Ishikawa (cell line): ENCODE measurements at regions not wholly inside any gene's neighbourhood (a gene's known extent, or its start where the extent isn't known, plus 50 kb on each side); places are given as distances from the start of the nearest gene placed in this dataset.

Experiments used
- EGR1 ChIP-seq: IDR thresholded peaks from 2 replicates; pipeline ENCODE4 v1.6.1; 2012
- EP300 ChIP-seq: IDR thresholded peaks from 2 replicates; pipeline ENCODE4 v1.6.1; 2012; ENCODE audit warnings: borderline replicate concordance
- MAX ChIP-seq: IDR thresholded peaks from 2 replicates; pipeline ENCODE4 v1.6.1; 2012
- RAD21 ChIP-seq: IDR thresholded peaks from 2 replicates; pipeline ENCODE4 v1.6.1; 2012; ENCODE audit warnings: low read depth
- TEAD4 ChIP-seq: IDR thresholded peaks from 2 replicates; pipeline ENCODE4 v1.6.1; 2012
- YY1 ChIP-seq: IDR thresholded peaks from 2 replicates; pipeline ENCODE4 v1.6.1; 2012; ENCODE audit warnings: low read depth
- ZBTB7A ChIP-seq: IDR thresholded peaks from 2 replicates; pipeline ENCODE4 v1.6.1; 2012; ENCODE audit warnings: low read depth

DNA sequence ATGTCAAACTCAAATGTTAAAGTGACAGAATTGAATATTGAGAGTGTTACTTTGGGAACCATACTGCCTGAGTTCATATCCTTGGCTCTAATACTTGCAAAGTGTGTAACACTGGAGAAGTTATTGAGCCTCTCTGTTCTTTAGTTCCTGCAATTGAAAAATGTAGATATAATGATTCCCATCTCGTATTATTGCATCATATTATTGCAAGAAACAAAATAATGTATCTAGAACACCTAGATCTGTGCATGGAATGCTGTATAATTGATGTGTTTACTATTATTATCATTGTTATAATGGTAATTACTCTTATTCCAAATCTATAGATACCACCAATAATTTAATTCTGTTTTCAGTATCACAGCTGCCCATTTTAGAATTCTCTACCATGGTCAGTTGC, 310.3 kb downstream of the GABRG2 start:
- TF ChIP-seq EGR1 (no peak), YY1 (no peak), TEAD4 (no peak), RAD21 (no peak), ZBTB7A (no peak), MAX (no peak), EP300 (no peak)
